MM.1S (cell line): ENCODE measurements at regions not wholly inside any gene's neighbourhood (a gene's known extent, or its start where the extent isn't known, plus 50 kb on each side); places are given as distances from the start of the nearest gene placed in this dataset.
A peak's percentile ranks its signal among the peaks of the same experiment; 100 is the strongest.

ENCODE experiments used
- DNase-seq: peaks from one replicate; pipeline ENCODE4 v3.0.0-alpha.2; 2015
- H2AFZ ChIP-seq: fragments of 300-600 bp; sonication (generic); 2 replicates; pipeline ENCODE4 v1.6.0; 2016; ENCODE audit warnings: antibody characterized with exemption, low read length
- H3F3A ChIP-seq: fragments of 300-600 bp; sonication (generic); 2 replicates; pipeline ENCODE4 v1.6.1; 2016; ENCODE audit warnings: mild to moderate bottlenecking, antibody characterized with exemption, low read length, moderate library complexity, mixed read lengths; ENCODE audit not compliant: insufficient read depth
- H3K27ac ChIP-seq: fragments of 300-600 bp; sonication (generic); 2 replicates; pipeline ENCODE4 v1.5.1; 2016; ENCODE audit warnings: mild to moderate bottlenecking, low read length
- H3K27me3 ChIP-seq: fragments of 300-600 bp; sonication (generic); replicated peaks from 2 replicates; pipeline ENCODE4 v1.6.0; 2016; ENCODE audit warnings: low read length; ENCODE audit not compliant: insufficient read depth
- H3K36me3 ChIP-seq: fragments of 300-600 bp; sonication (generic); replicated peaks from 2 replicates; pipeline ENCODE4 v1.6.1; 2016; ENCODE audit warnings: mild to moderate bottlenecking, low read length, mixed read lengths; ENCODE audit not compliant: insufficient read depth
- H3K4me1 ChIP-seq: fragments of 300-600 bp; sonication (generic); 2 replicates; pipeline ENCODE4 v1.6.1; 2016; ENCODE audit warnings: low read length, mixed read lengths
- H3K4me2 ChIP-seq: fragments of 300-600 bp; sonication (generic); 2 replicates; pipeline ENCODE4 v1.6.0; 2016; ENCODE audit warnings: low read depth, low read length
- H3K4me3 ChIP-seq: fragments of 300-600 bp; sonication (generic); 2 replicates; pipeline ENCODE4 v1.5.1; 2016; ENCODE audit warnings: low read length, mixed read lengths
- H3K79me2 ChIP-seq: fragments of 300-600 bp; sonication (generic); 2 replicates; pipeline ENCODE4 v1.6.1; 2016; ENCODE audit warnings: mixed run types, low read length, mixed read lengths
- H3K9ac ChIP-seq: fragments of 300-600 bp; sonication (generic); 2 replicates; pipeline ENCODE4 v1.6.1; 2016; ENCODE audit warnings: low read length, mixed read lengths
- H3K9me2 ChIP-seq: fragments of 300-600 bp; sonication (generic); replicated peaks from 2 replicates; pipeline ENCODE4 v1.6.1; 2016; ENCODE audit warnings: mild to moderate bottlenecking, low read length, mixed read lengths; ENCODE audit not compliant: insufficient read depth
- H3K9me3 ChIP-seq: fragments of 300-600 bp; sonication (generic); replicated peaks from 2 replicates; pipeline ENCODE4 v1.6.1; 2016; ENCODE audit warnings: mild to moderate bottlenecking, low read length, mixed read lengths; ENCODE audit not compliant: insufficient read depth
- H4K20me1 ChIP-seq: fragments of 300-600 bp; sonication (generic); 2 replicates; pipeline ENCODE4 v1.6.1; 2016; ENCODE audit warnings: mild to moderate bottlenecking, low read length, moderate library complexity, mixed read lengths; ENCODE audit not compliant: insufficient read depth
- CTCF ChIP-seq: fragments of 300-600 bp; sonication (generic); IDR thresholded peaks from 2 replicates; pipeline ENCODE4 v1.5.1; 2016; ENCODE audit warnings: antibody characterized with exemption, low read length, mixed read lengths
- EZH2 ChIP-seq: fragments of 300-600 bp; sonication (generic); optimal IDR thresholded peaks from 2 replicates; pipeline ENCODE3; 2017; ENCODE audit warnings: low read depth, mild to moderate bottlenecking, antibody characterized with exemption, low read length, mixed read lengths
- EZH2phosphoT487 ChIP-seq: fragments of 300-600 bp; sonication (generic); IDR thresholded peaks from 2 replicates; pipeline ENCODE4 v1.6.1; 2018; ENCODE audit warnings: antibody characterized with exemption, low read length

GRCh38 chr5:56328753-56329560 lies 95.8 kb upstream of the ANKRD55 start:
- Histone ChIP-seq H3K9me2 (no peaks in the 10 kb centered on the region), H3K4me1 (peaks cover 39% of the 10 kb centered on the region), H2AFZ (peak overlapping the region; percentile 36), H3K36me3 (no peaks in the 10 kb centered on the region), H3K27ac (peak overlapping the region; percentile 86), H4K20me1 (no peaks in the 10 kb centered on the region), H3K27me3 (no peaks in the 10 kb centered on the region), H3K4me2 (peak overlapping the region; percentile 71), H3K4me3 (peak overlapping the region; percentile 24; the same call in 1 of the 2 replicates), H3K79me2 (no peaks in the 10 kb centered on the region), H3K9ac (peak overlapping the region; percentile 51), H3F3A (peaks cover 30% of the 10 kb centered on the region), H3K9me3 (no peaks in the 10 kb centered on the region)
- peak; percentile 86 for DNase-seq
- TF ChIP-seq EZH2phosphoT487 (no peak), CTCF (no peak), EZH2 (no peak)

GRCh38 chr5:56327809-56328208 lies 94.7 kb upstream of the ANKRD55 start:
- no peak for TF ChIP-seq CTCF
- no peak for TF ChIP-seq EZH2
- TF ChIP-seq EZH2phosphoT487, result no peak
- Histone ChIP-seq H3K36me3 (no peaks in the 10 kb centered on the region), H3K9ac (no peak overlapping the region), H3K27ac (peak overlapping the region; percentile 86; the same call in 1 of the 2 replicates), H3K9me3 (no peaks in the 10 kb centered on the region), H3K4me1 (peaks cover 42% of the 10 kb centered on the region), H3K4me3 (no peak overlapping the region), H3K9me2 (no peaks in the 10 kb centered on the region), H3F3A (peaks cover 30% of the 10 kb centered on the region), H3K4me2 (peak overlapping the region; percentile 14; the same call in 1 of the 2 replicates), H2AFZ (no peak overlapping the region), H4K20me1 (no peaks in the 10 kb centered on the region), H3K79me2 (no peaks in the 10 kb centered on the region), H3K27me3 (no peaks in the 10 kb centered on the region)
- no peak for DNase-seq

GRCh38 chr5:56326770-56327169 lies 93.6 kb upstream of the ANKRD55 start:
- no peak for TF ChIP-seq CTCF
- TF ChIP-seq EZH2phosphoT487, result no peak
- no peak for TF ChIP-seq EZH2
- DNase-seq, result no peak
- Histone ChIP-seq H3F3A (peaks cover 30% of the 10 kb centered on the region), H3K36me3 (no peaks in the 10 kb centered on the region), H3K27me3 (no peaks in the 10 kb centered on the region), H3K4me1 (peaks cover 42% of the 10 kb centered on the region), H3K79me2 (no peaks in the 10 kb centered on the region), H3K9ac (no peak overlapping the region), H3K4me2 (no peak overlapping the region), H3K9me3 (no peaks in the 10 kb centered on the region), H2AFZ (no peak overlapping the region), H3K27ac (no peak overlapping the region), H3K4me3 (no peak overlapping the region), H4K20me1 (no peaks in the 10 kb centered on the region), H3K9me2 (no peaks in the 10 kb centered on the region)
